ENCODE measurements at regions not wholly inside any gene's neighbourhood (a gene's known extent, or its start where the extent isn't known, plus 50 kb on each side); places are given as distances from the start of the nearest gene placed in this dataset.

GRCh38 chr7:10429511-10429910 is 544.2 kb upstream of the PHF14 start:
- Histone ChIP-seq H3K4me3 (ENCODE audit: insufficient read depth, low read depth, low read length) (no peak overlapping the region), H3K9me1 (ENCODE audit: insufficient read depth, low read length) (no peaks in the 10 kb centered on the region), H3K27me3 (ENCODE audit: control insufficient read depth, insufficient read depth, low read length) (no peaks in the 10 kb centered on the region), H2BK20ac (ENCODE audit: low read depth, low read length) (no peak overlapping the region), H2BK5ac (ENCODE audit: low read depth, low read length, poor library complexity, severe bottlenecking) (no peak overlapping the region), H4K91ac (ENCODE audit: insufficient read depth, low read depth, low read length) (no peak overlapping the region), H3K9me3 (ENCODE audit: control insufficient read depth, insufficient read depth, low read length) (peaks cover 12% of the 10 kb centered on the region), H3K56ac (ENCODE audit: extremely low read depth, insufficient read depth, low read length) (no peak overlapping the region), H3K23ac (ENCODE audit: low read depth, low read length) (no peak overlapping the region), H3K36me3 (ENCODE audit: control insufficient read depth, insufficient read depth, low read length) (no peaks in the 10 kb centered on the region), H3K27ac (ENCODE audit: insufficient read depth, low read length) (no peak overlapping the region), H2AFZ (replicated peaks; ENCODE audit: low read length, poor library complexity) (no peak overlapping the region), H3K4me2 (ENCODE audit: low read depth, low read length) (no peak overlapping the region), H2BK15ac (ENCODE audit: low read depth, low read length) (no peak overlapping the region), H3K79me1 (ENCODE audit: low read depth in 1 of 2, low read length in 2 of 2) (no peaks in the 10 kb centered on the region), H3K14ac (replicated peaks; ENCODE audit: low read depth, low read length) (no peak overlapping the region), H4K8ac (ENCODE audit: low read depth in 2 of 2, low read length in 2 of 2) (no peak overlapping the region), H3K9ac (ENCODE audit: low read depth, low read length) (no peak overlapping the region), H3K18ac (ENCODE audit: low read depth, low read length) (no peak overlapping the region), H2AK9ac (replicated peaks; ENCODE audit: low read depth, low read length, poor library complexity) (no peak overlapping the region), H3K4me1 (ENCODE audit: control insufficient read depth, insufficient read depth, low read length) (no peaks in the 10 kb centered on the region), H3K4ac (ENCODE audit: low read depth, low read length) (no peak overlapping the region), H2BK120ac (ENCODE audit: low read depth, low read length) (no peak overlapping the region), H4K5ac (ENCODE audit: low read depth, low read length) (no peak overlapping the region), H4K20me1 (ENCODE audit: insufficient read depth, low read length) (no peaks in the 10 kb centered on the region), H2AK5ac (ENCODE audit: low read depth, low read length) (no peak overlapping the region)
- no CpG with 5 or more reads among the region's 1 CpG for WGBS, 2 experiments (ENCODE audit: extremely low coverage in 2 of 2, insufficient read length in 1 of 2)
- no TSS peak for BruUV-seq (replicated peaks)
- intact Hi-C loops (cut with micrococcal nuclease): no loop called here
- ATAC-seq (ENCODE audit: low read depth): no peak
- dilution Hi-C loops (cut with HindIII; ENCODE audit: low sequenced_read_pairs, unreplicated experiment): no loop called here
- in situ Hi-C loops (cut with MboI; ENCODE audit: low sequenced_read_pairs): no loop called here
- CTCF ChIA-PET: no interaction called here
- POLR2A ChIA-PET (ENCODE audit: unreplicated experiment): no interaction called here
- no peak for DNase-seq
- no peak for TF ChIP-seq SMC3 (IDR thresholded peaks at IDR 0.05; ENCODE audit: low read depth, low read length)
- no peak for TF ChIP-seq CTCF (conservative IDR thresholded peaks at IDR 0.05; ENCODE audit: low read depth, low read length)
- TF ChIP-seq CHD1 (IDR thresholded peaks at IDR 0.05; ENCODE audit: low read depth, low read length): no peak
- TF ChIP-seq MAFK (IDR thresholded peaks at IDR 0.05; ENCODE audit: low read depth, low read length): no peak
- TF ChIP-seq CEBPB (IDR thresholded peaks at IDR 0.05; ENCODE audit: low read depth, low read length): no peak
- no peak for TF ChIP-seq POLR2A (IDR thresholded peaks at IDR 0.05; ENCODE audit: low read depth, low read length)
- TF ChIP-seq NFE2L2 (IDR thresholded peaks at IDR 0.05; ENCODE audit: low read depth, low read length): no peak
- no peak for TF ChIP-seq FOS (IDR thresholded peaks at IDR 0.05; ENCODE audit: low read depth, low read length)
- no peak for TF ChIP-seq ELK1 (IDR thresholded peaks at IDR 0.05; ENCODE audit: borderline replicate concordance, low read depth, low read length)
- TF ChIP-seq MAZ (IDR thresholded peaks at IDR 0.05; ENCODE audit: borderline replicate concordance, low read depth, low read length): no peak
- TF ChIP-seq BHLHE40 (IDR thresholded peaks at IDR 0.05; ENCODE audit: low read depth, low read length): no peak
- TF ChIP-seq USF2 (IDR thresholded peaks at IDR 0.05; ENCODE audit: low read depth, low read length): no peak
- no peak for TF ChIP-seq RFX5 (IDR thresholded peaks at IDR 0.05; ENCODE audit: low read depth, low read length)
- no peak for TF ChIP-seq RCOR1 (IDR thresholded peaks at IDR 0.05; ENCODE audit: insufficient replicate concordance, low read length)

Measured in IMR-90 (cell line).